Small intestine (tissue), 7 donors: ENCODE measurements at regions not wholly inside any gene's neighbourhood (a gene's known extent, or its start where the extent isn't known, plus 50 kb on each side); places are given as distances from the start of the nearest gene placed in this dataset.
A peak's percentile ranks its signal among the peaks of the same experiment; 100 is the strongest.

Experiments
- DNase-seq, 2 donors: peaks; one replicate each; pipeline versions ENCODE4 v3.0.0 to v3.0.0-alpha.2; 2013
- FAIRE-seq: peaks from 2 replicates; lab custom pipeline; 2012; peaks lifted over from hg19 to GRCh38; lab: Jason Lieb, UNC
- H3K27ac ChIP-seq, 3 donors: one replicate each; pipeline ENCODE4 v1.5.1; 2013; ENCODE audit warnings: low read length in 2 of 3, mild to moderate bottlenecking in 2 of 3, control low read depth in 1 of 3, inconsistent platforms in 1 of 3, low read depth in 1 of 3, moderate library complexity in 1 of 3
- H3K27me3 ChIP-seq, 3 donors: one replicate each; pipeline ENCODE4 v1.6.1; 2013; ENCODE audit warnings: low read length in 3 of 3, inconsistent platforms in 1 of 3; ENCODE audit not compliant: control insufficient read depth in 3 of 3, insufficient read depth in 3 of 3
- H3K36me3 ChIP-seq, 3 donors: one replicate each; pipeline ENCODE4 v1.6.1; 2013; ENCODE audit warnings: low read length in 3 of 3, inconsistent platforms in 1 of 3, low read depth in 1 of 3, mild to moderate bottlenecking in 1 of 3, moderate library complexity in 1 of 3; ENCODE audit not compliant: control insufficient read depth in 3 of 3, insufficient read depth in 2 of 3
- H3K4me1 ChIP-seq, 3 donors: one replicate each; pipeline ENCODE4 v1.6.1; 2013; ENCODE audit warnings: low read length in 2 of 3, inconsistent platforms in 1 of 3, low read depth in 1 of 3, mild to moderate bottlenecking in 1 of 3, moderate library complexity in 1 of 3; ENCODE audit not compliant: control insufficient read depth in 3 of 3, insufficient read depth in 2 of 3
- H3K4me3 ChIP-seq, 3 donors: one replicate each; pipeline ENCODE4 v1.5.1; 2013; ENCODE audit warnings: low read length in 3 of 3, control low read depth in 1 of 3, inconsistent platforms in 1 of 3, low read depth in 1 of 3, mild to moderate bottlenecking in 1 of 3, moderate library complexity in 1 of 3
- H3K9me3 ChIP-seq, 2 donors: one replicate each; pipeline ENCODE4 v1.6.1; 2013; ENCODE audit warnings: low read depth in 1 of 2, low read length in 1 of 2; ENCODE audit not compliant: control insufficient read depth in 2 of 2, insufficient read depth in 1 of 2
- WGBS, 3 donors: extraction: QIAGEN DNeasy Blood & Tissue Kit; methylation state at CpG; one replicate each; pipeline ENCODE4 v1.1.7; 2013; 5-methylcytosine and 5-hydroxymethylcytosine counted together
- donor health status: healthy with polysubstance abuse.
- donor health status: control.
- donor health status: control.
- donor health status: Bipolar disorder and iron deficiency.
- donor health status: healthy.

GRCh38 chr2:43098539-43098938 is 127.9 kb downstream of the ZFP36L2 start:
- H3K27ac ChIP-seq: no peak overlapping the region
- H3K27me3 ChIP-seq: no peaks in the 10 kb centered on the region
- H3K9me3 ChIP-seq: peaks cover 0 to 12% of the 10 kb centered on the region in 2 donors
- no peaks in the 10 kb centered on the region for H3K36me3 ChIP-seq
- DNase-seq (no peak), FAIRE-seq (no peak)
- peaks cover 0 to 22% (median 3%) of the 10 kb centered on the region in 3 donors for H3K4me1 ChIP-seq
- WGBS, 3 donors: 92 to 97% (median 94%) methylated on average over 4 of the region's 4 CpGs
- H3K4me3 ChIP-seq: no peak overlapping the region

GRCh38 chr2:43097644-43098408 is 128.6 kb downstream of the ZFP36L2 start:
- 58 to 73% (median 73%) methylated on average over 7 of the region's 7 CpGs for WGBS, 3 donors
- DNase-seq (no peak), FAIRE-seq (no peak)

GRCh38 chr2:43095533-43096295 is 130.7 kb downstream of the ZFP36L2 start:
- H3K27me3 ChIP-seq: no peaks in the 10 kb centered on the region
- no peaks in the 10 kb centered on the region for H3K36me3 ChIP-seq
- H3K9me3 ChIP-seq: peaks cover 0 to 16% of the 10 kb centered on the region in 2 donors
- H3K4me3 ChIP-seq: no peak overlapping the region
- 91 to 96% (median 95%) methylated on average over 4 of the region's 4 CpGs for WGBS, 3 donors
- FAIRE-seq (no peak), DNase-seq (no peak)
- no peak overlapping the region for H3K27ac ChIP-seq
- peaks cover 0 to 2% (median 0%) of the 10 kb centered on the region in 3 donors for H3K4me1 ChIP-seq

More at GRCh38 chr2:43097644-43098408, 128.6 kb downstream of the ZFP36L2 start:
- peaks cover 0 to 22% (median 3%) of the 10 kb centered on the region in 3 donors for H3K4me1 ChIP-seq
- H3K4me3 ChIP-seq: no peak overlapping the region
- H3K27ac ChIP-seq: no peak overlapping the region
- peaks cover 0 to 12% of the 10 kb centered on the region in 2 donors for H3K9me3 ChIP-seq
- H3K27me3 ChIP-seq: no peaks in the 10 kb centered on the region
- no peaks in the 10 kb centered on the region for H3K36me3 ChIP-seq

GRCh38 chr2:43092520-43093179 is 133.8 kb downstream of the ZFP36L2 start:
- peaks cover 0 to 21% of the 10 kb centered on the region in 2 donors for H3K9me3 ChIP-seq
- no peak overlapping the region for H3K27ac ChIP-seq
- WGBS, 3 donors: 66 to 72% (median 67%) methylated on average over 2 of the region's 2 CpGs
- peaks cover 0 to 2% (median 0%) of the 10 kb centered on the region in 3 donors for H3K4me1 ChIP-seq
- no peaks in the 10 kb centered on the region for H3K36me3 ChIP-seq
- FAIRE-seq (no peak), DNase-seq (no peak)
- no peak overlapping the region for H3K4me3 ChIP-seq
- no peaks in the 10 kb centered on the region for H3K27me3 ChIP-seq

- H3K36me3 ChIP-seq: no peaks in the 10 kb centered on the region
- peaks cover 0 to 12% (median 0%) of the 10 kb centered on the region in 3 donors for H3K4me1 ChIP-seq
- no peak for DNase-seq
- no peak for FAIRE-seq
- WGBS, 3 donors: 95 to 100% (median 96%) methylated on average over 1 of the region's 1 CpG
- H3K9me3 ChIP-seq: peaks cover 0 to 9% of the 10 kb centered on the region in 2 donors
- H3K4me3 ChIP-seq: no peak overlapping the region
- H3K27me3 ChIP-seq: no peaks in the 10 kb centered on the region
- H3K27ac ChIP-seq: no peak overlapping the region
Measured at GRCh38 chr2:43090317-43090716, 136.1 kb downstream of the ZFP36L2 start.

GRCh38 chr2:43088143-43089073 is 138.0 kb downstream of the ZFP36L2 start:
- no peak for DNase-seq
- Histone ChIP-seq H3K4me3 (no peak overlapping the region), H3K36me3 (no peaks in the 10 kb centered on the region), H3K27me3 (no peaks in the 10 kb centered on the region), H3K27ac (peak overlapping the region in 1 of 3 donors; percentile 76), H3K9me3 (peaks cover 0 to 9% of the 10 kb centered on the region in 2 donors), H3K4me1 (peaks cover 0 to 22% (median 0%) of the 10 kb centered on the region in 3 donors)
- no peak for FAIRE-seq
- 86 to 95% (median 94%) methylated on average over 3 of the region's 3 CpGs for WGBS, 3 donors

GRCh38 chr2:43087413-43087812 is 139.0 kb downstream of the ZFP36L2 start:
- H3K27ac ChIP-seq: peak overlapping the region in 2 of 3 donors; percentile 11 to 93
- peaks cover 0 to 9% of the 10 kb centered on the region in 2 donors for H3K9me3 ChIP-seq
- WGBS, 3 donors: 82 to 89% (median 87%) methylated on average over 3 of the region's 3 CpGs
- no peaks in the 10 kb centered on the region for H3K36me3 ChIP-seq
- FAIRE-seq: no peak
- DNase-seq: no peak
- H3K4me3 ChIP-seq: no peak overlapping the region
- no peaks in the 10 kb centered on the region for H3K27me3 ChIP-seq
- peaks cover 0 to 32% (median 0%) of the 10 kb centered on the region in 3 donors for H3K4me1 ChIP-seq
